HL-60 (cell line): ENCODE measurements at regions not wholly inside any gene's neighbourhood (a gene's known extent, or its start where the extent isn't known, plus 50 kb on each side); places are given as distances from the start of the nearest gene placed in this dataset.

ENCODE experiments used
- DNase-seq, 2 experiments: peaks; one replicate each; pipeline ENCODE4 v3.0.0-alpha.2; 2010 to 2020; ENCODE audit warnings: low read depth in 1 of 2, low spot score in 1 of 2
- H3K27ac ChIP-seq: fragments of 250-450 bp; sonication (Bioruptor Pico); replicated peaks from 2 replicates; pipeline ENCODE4 v1.5.1; 2020; ENCODE audit warnings: mild to moderate bottlenecking, moderate library complexity
- H3K27me3 ChIP-seq: fragments of 250-450 bp; sonication (Bioruptor Pico); 2 replicates; pipeline ENCODE4 v1.5.1; 2021; ENCODE audit warnings: mild to moderate bottlenecking, moderate library complexity; ENCODE audit not compliant: insufficient read depth, poor library complexity, severe bottlenecking
- H3K4me3 ChIP-seq: replicated peaks from 2 replicates; pipeline ENCODE4 v1.5.1; 2011; ENCODE audit warnings: mild to moderate bottlenecking, control low read depth, low read length; ENCODE audit not compliant: insufficient read depth
- CTCF ChIP-seq: IDR thresholded peaks from one replicate; pipeline ENCODE4 v1.5.1; 2011; ENCODE audit warnings: low read length, control low read depth, inconsistent platforms; ENCODE audit not compliant: insufficient read depth
- GABPA ChIP-seq: IDR thresholded peaks from 2 replicates; pipeline ENCODE4 v1.6.1; 2012; ENCODE audit warnings: low read depth
- POLR2AphosphoS5 ChIP-seq: IDR thresholded peaks from 2 replicates; pipeline ENCODE4 v1.6.1; 2012; ENCODE audit warnings: low read depth
- REST ChIP-seq: IDR thresholded peaks from 2 replicates; pipeline ENCODE4 v1.6.1; 2012; ENCODE audit warnings: low read depth; ENCODE audit not compliant: insufficient replicate concordance
- SPI1 ChIP-seq: IDR thresholded peaks from 2 replicates; pipeline ENCODE4 v1.6.1; 2012; ENCODE audit warnings: low read depth, mild to moderate bottlenecking, borderline replicate concordance

- no peaks in the 10 kb centered on the region for H3K27me3 ChIP-seq
- TF ChIP-seq POLR2AphosphoS5 (no peak), GABPA (no peak), CTCF (no peak), REST (no peak), SPI1 (no peak)
- H3K4me3 ChIP-seq, result no peak overlapping the region
- H3K27ac ChIP-seq, result no peak overlapping the region
- no peak for DNase-seq
Measured at GRCh38 chr16:29315046-29315445, 91.5 kb downstream of the NPIPB11 start.

- DNase-seq, result no peak
- H3K27ac ChIP-seq, result no peak overlapping the region
- TF ChIP-seq POLR2AphosphoS5 (no peak), CTCF (no peak), GABPA (no peak), SPI1 (no peak), REST (no peak)
- no peaks in the 10 kb centered on the region for H3K27me3 ChIP-seq
- no peak overlapping the region for H3K4me3 ChIP-seq
Measured at GRCh38 chr16:29314292-29314934, 92.1 kb downstream of the NPIPB11 start.

- Histone ChIP-seq H3K4me3 (no peak overlapping the region), H3K27ac (no peak overlapping the region), H3K27me3 (no peaks in the 10 kb centered on the region)
- no peak for TF ChIP-seq REST
- TF ChIP-seq POLR2AphosphoS5, result no peak
- TF ChIP-seq SPI1, result no peak
- TF ChIP-seq CTCF, result no peak
- DNase-seq, result no peak
Measured at GRCh38 chr16:29313559-29314048, 92.9 kb downstream of the NPIPB11 start.
